ENCODE measurements at regions not wholly inside any gene's neighbourhood (a gene's known extent, or its start where the extent isn't known, plus 50 kb on each side); places are given as distances from the start of the nearest gene placed in this dataset.

- TF ChIP-seq HDAC2 (IDR thresholded peaks at IDR 0.05) = no peak
- TF ChIP-seq RFX5 (IDR thresholded peaks at IDR 0.05; ENCODE audit: low read depth, low read length) = no peak
- TF ChIP-seq BMI1 (IDR thresholded peaks at IDR 0.05; ENCODE audit: borderline replicate concordance) = no peak
- TF ChIP-seq ZBTB40 (IDR thresholded peaks at IDR 0.05; ENCODE audit: borderline replicate concordance) = no peak
- no peak for TF ChIP-seq CEBPB (IDR thresholded peaks at IDR 0.05; ENCODE audit: borderline replicate concordance in 1 of 2, low read depth in 2 of 2, low read length in 2 of 2)
- TF ChIP-seq FOS (IDR thresholded peaks at IDR 0.05; ENCODE audit: borderline replicate concordance, extremely low read depth, insufficient read length) = no peak
- no peak for TF ChIP-seq CBFB (IDR thresholded peaks at IDR 0.05; ENCODE audit: low read depth)
- TF ChIP-seq ASH2L (IDR thresholded peaks at IDR 0.05; ENCODE audit: borderline replicate concordance, low read depth) = no peak
- no peak for TF ChIP-seq STAT1 (conservative IDR thresholded peaks at IDR 0.05)
- no peak for TF ChIP-seq POLR2A (IDR thresholded peaks at IDR 0.05; ENCODE audit: low read depth, low read length)
- TF ChIP-seq NFYB (IDR thresholded peaks at IDR 0.05; ENCODE audit: insufficient read depth, low read depth, low read length) = no peak
- in situ Hi-C loops (cut with MboI) = no loop called here
- CTCF ChIA-PET = no interaction called here
- Histone ChIP-seq H3K27me3 (replicated peaks in 1 of 2; ENCODE audit: control insufficient read depth in 2 of 2, insufficient read depth in 2 of 2, low read length in 1 of 2) (no peaks in the 10 kb centered on the region), H3K9ac (ENCODE audit: control insufficient read depth, insufficient read depth, low read length) (no peak overlapping the region), H3K4me2 (ENCODE audit: control insufficient read depth, insufficient read depth) (no peak overlapping the region), H2AFZ (ENCODE audit: control insufficient read depth, low read depth, low read length) (no peak overlapping the region), H3K27ac (ENCODE audit: control insufficient read depth, insufficient read depth) (no peak overlapping the region), H3K4me1 (ENCODE audit: control insufficient read depth, insufficient read depth, low read length) (no peaks in the 10 kb centered on the region), H3K4me3 (no peak overlapping the region), H4K20me1 (ENCODE audit: control insufficient read depth, insufficient read depth) (no peaks in the 10 kb centered on the region), H3K79me2 (ENCODE audit: control insufficient read depth, insufficient read depth, low read length) (no peaks in the 10 kb centered on the region), H3K9me3 (replicated peaks; ENCODE audit: control insufficient read depth, insufficient read depth, low read length) (no peaks in the 10 kb centered on the region), H3K36me3 (ENCODE audit: control insufficient read depth in 2 of 2, insufficient read depth in 2 of 2, low read length in 1 of 2) (no peaks in the 10 kb centered on the region)
- 70% methylated on average over 2 of the region's 2 CpGs for WGBS (ENCODE audit: insufficient coverage, insufficient replicate concordance, low lambda C conversion rate, missing lambda C conversion rate)
- BruUV-seq (replicated peaks) = no TSS peak
- intact Hi-C loops (cut with micrococcal nuclease; ENCODE audit: unreplicated experiment) = no loop called here
- RAD21 ChIA-PET (ENCODE audit: unreplicated experiment) = no interaction called here
- FAIRE-seq (no peak), ATAC-seq (no peak), DNase-seq (ENCODE audit: low read depth, low spot score) (no peak)
- SMC1A ChIA-PET (ENCODE audit: uncharacterized antibody, unreplicated experiment) = interaction anchor here (0.8 kb wide), 1 partner anchor 11 kb away, joined by 3 read pairs; no protein-coding TSS in a partner anchor
- POLR2A ChIA-PET = no interaction called here
Observed at GRCh38 chr3:101043687-101044078, 50.5 kb upstream of the ABI3BP start.

Data from GM12878 (cell line).